Posterior cingulate gyrus (tissue), 11 donors: ENCODE measurements at regions not wholly inside any gene's neighbourhood (a gene's known extent, or its start where the extent isn't known, plus 50 kb on each side); places are given as distances from the start of the nearest gene placed in this dataset.
A peak's percentile ranks its signal among the peaks of the same experiment; 100 is the strongest.

Source experiments
- DNase-seq, 10 donors: peaks; one replicate each; pipeline versions ENCODE4 v3.0.0 to v3.0.0-alpha.2; 2020 to 2021; ENCODE audit warnings: mixed read lengths in 3 of 10
- intact Hi-C: fragments of 100-400 bp; cut with DNase I; formaldehyde crosslinking; loops from one replicate; pipeline ENCODE4 v1.15.1; 2023

GRCh38 chr1:99152132-99152531 is 112.2 kb upstream of the PLPPR4 start:
- no peak for DNase-seq
- intact Hi-C loops, result no loop called here

GRCh38 chr1:99163671-99164070 is 100.6 kb upstream of the PLPPR4 start:
- intact Hi-C loops, result no loop called here
- no peak for DNase-seq

- DNase-seq, result no peak
- intact Hi-C loops, result no loop called here
These were observed 93.8 kb upstream of the PLPPR4 start for GRCh38 chr1:99170516-99170915.

- DNase-seq, result no peak
- intact Hi-C loops, result no loop called here
These were observed 93.0 kb upstream of the PLPPR4 start for GRCh38 chr1:99171184-99171813.

GRCh38 chr1:99173282-99173681 is 91.0 kb upstream of the PLPPR4 start:
- no peak for DNase-seq
- intact Hi-C loops, result no loop called here

GRCh38 chr1:99173900-99174299 is 90.4 kb upstream of the PLPPR4 start:
- intact Hi-C loops, result no loop called here
- DNase-seq, result no peak

- DNase-seq, result no peak
- intact Hi-C loops, result no loop called here
These were observed 87.5 kb upstream of the PLPPR4 start for GRCh38 chr1:99176753-99177152.

GRCh38 chr1:99177465-99177864 is 86.8 kb upstream of the PLPPR4 start:
- DNase-seq, result no peak
- intact Hi-C loops, result no loop called here

- DNase-seq, result peak in 8 of 10 donors; percentile 18 to 93 (median 74)
- intact Hi-C loops, result loop anchor here (1.0 kb wide), 2 partner anchors 301 to 527 kb away; no protein-coding TSS in a partner anchor
These were observed 83.9 kb upstream of the PLPPR4 start for GRCh38 chr1:99180343-99180808.

GRCh38 chr1:99180915-99181314 is 83.4 kb upstream of the PLPPR4 start:
- intact Hi-C loops, result loop anchor here (1.0 kb wide), 2 partner anchors 300 to 526 kb away; no protein-coding TSS in a partner anchor
- DNase-seq, result no peak

- no peak for DNase-seq
- intact Hi-C loops, result no loop called here
These were observed 82.4 kb upstream of the PLPPR4 start for GRCh38 chr1:99181892-99182291.

GRCh38 chr1:99185196-99185595 is 79.1 kb upstream of the PLPPR4 start:
- no peak for DNase-seq
- intact Hi-C loops, result no loop called here

GRCh38 chr1:99193431-99193830 is 70.9 kb upstream of the PLPPR4 start:
- DNase-seq, result no peak
- intact Hi-C loops, result no loop called here

GRCh38 chr1:99198393-99198792 is 65.9 kb upstream of the PLPPR4 start:
- intact Hi-C loops, result no loop called here
- DNase-seq, result no peak

- intact Hi-C loops, result no loop called here
These were observed 57.1 kb upstream of the PLPPR4 start for GRCh38 chr1:99207216-99207615.

More at GRCh38 chr1:99207216-99207615, 57.1 kb upstream of the PLPPR4 start:
- DNase-seq, result no peak
